NCI-H82 treated with DMSO at 0.1 percent for 48 hours (cell line): ENCODE measurements at regions not wholly inside any gene's neighbourhood (a gene's known extent, or its start where the extent isn't known, plus 50 kb on each side); places are given as distances from the start of the nearest gene placed in this dataset.

Experiments used
- DNase-seq: peaks from one replicate; lab custom pipeline; 2025; ENCODE audit not compliant: unreplicated experiment; lab: John Stamatoyannopoulos, UW

- no peak for DNase-seq
These were observed 211.7 kb upstream of the ZPLD1 start for GRCh38 chr3:102223132-102223531.

DNA sequence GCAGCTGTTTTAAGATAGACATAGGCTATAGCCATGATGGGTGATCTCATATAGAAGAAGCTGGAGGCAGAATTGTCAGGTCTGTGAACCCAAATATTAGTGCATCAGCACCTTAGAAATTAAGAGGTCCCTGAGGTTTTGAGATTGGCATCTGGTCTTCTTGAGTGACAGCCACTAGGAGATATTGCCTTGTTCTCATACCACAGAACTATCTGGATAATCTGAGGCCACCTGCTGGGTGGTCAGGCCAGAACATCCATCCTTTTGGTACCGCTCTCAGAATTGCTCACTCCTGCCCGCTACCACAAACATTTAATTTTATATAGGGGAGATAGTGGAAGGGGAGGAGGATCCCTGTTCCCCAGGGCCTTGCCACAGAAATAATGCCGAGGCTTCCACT is 210.6 kb upstream of the ZPLD1 start:
- no peak for DNase-seq

- DNase-seq: no peak
These were observed 209.8 kb upstream of the ZPLD1 start for GRCh38 chr3:102225005-102225404.

DNA sequence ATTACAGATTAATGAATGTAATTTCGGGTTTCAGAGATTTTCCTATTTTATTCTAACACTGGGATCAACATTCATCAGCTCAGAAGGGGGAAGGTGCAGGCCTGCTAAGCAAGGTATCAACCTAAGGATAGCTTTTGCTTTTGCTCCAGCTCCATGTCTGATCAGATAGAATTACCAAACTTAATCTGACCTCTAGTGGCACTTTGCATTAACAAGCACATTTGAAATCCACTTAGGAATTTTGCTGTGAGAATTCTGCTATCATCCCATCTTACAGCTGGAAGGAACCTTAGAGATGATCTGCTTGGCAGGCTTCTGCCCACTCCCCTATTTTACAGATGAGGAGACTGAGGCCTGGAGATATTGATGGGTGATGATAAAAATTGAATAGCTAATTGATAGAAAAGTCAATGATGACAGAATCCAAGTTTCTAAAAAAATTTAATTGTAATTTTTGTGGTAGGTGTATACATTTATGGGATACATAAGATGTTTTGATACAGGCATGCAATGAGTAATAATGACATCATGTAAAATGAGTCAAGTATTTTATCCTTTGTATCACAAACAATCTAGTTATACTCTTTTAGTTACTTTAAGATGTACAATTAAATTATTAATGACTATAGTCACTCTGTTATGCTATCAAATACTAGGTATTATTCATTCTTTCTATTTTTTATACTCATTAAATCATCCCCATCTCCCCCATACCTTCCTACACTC is 209.2 kb upstream of the ZPLD1 start:
- peak; percentile 83 for DNase-seq

DNA sequence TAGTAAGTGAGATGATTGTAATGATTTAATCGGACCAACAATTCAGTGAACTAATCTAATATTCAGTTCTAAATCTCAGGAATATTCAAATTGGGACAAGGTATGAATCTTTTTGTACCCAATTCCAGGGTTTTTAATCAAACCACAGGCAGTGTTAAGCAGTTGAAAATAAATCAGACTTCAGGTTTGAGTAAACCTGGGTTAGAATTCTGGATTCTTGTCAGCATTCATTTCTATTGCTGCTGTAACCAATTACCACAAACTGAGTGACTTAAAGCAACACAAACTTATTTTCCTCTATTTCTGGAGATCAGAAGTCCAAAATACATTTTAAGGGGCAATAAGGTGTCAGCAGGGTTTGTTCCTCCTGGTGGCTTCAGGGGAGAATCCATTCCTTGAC is 208.4 kb upstream of the ZPLD1 start:
- no peak for DNase-seq

- peak; percentile 90 for DNase-seq
These were observed 205.7 kb upstream of the ZPLD1 start for GRCh38 chr3:102229062-102229655.

GRCh38 chr3:102230057-102230456 is 204.8 kb upstream of the ZPLD1 start:
- DNase-seq: no peak

DNA sequence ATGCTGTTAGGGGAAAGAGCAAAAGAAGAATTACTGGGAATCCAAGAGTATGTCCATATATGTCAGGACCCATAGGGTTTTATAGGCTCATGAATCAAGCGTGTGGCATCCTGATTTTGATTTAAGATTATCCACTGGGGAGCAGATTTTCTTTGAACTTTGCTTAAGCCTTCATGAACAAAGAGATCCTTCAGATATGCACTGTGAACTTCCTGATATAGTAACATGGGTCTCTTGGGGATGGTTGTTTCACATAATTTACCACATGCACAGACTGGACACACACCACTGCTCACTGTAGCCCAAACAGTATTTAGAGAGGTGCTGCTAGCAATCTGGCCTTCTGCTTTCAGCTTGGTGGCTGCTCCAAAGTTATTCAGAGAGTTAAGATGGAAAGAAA is 200.9 kb upstream of the ZPLD1 start:
- DNase-seq: no peak

GRCh38 chr3:102235679-102236078 is 199.1 kb upstream of the ZPLD1 start:
- peak; percentile 51 for DNase-seq

DNA sequence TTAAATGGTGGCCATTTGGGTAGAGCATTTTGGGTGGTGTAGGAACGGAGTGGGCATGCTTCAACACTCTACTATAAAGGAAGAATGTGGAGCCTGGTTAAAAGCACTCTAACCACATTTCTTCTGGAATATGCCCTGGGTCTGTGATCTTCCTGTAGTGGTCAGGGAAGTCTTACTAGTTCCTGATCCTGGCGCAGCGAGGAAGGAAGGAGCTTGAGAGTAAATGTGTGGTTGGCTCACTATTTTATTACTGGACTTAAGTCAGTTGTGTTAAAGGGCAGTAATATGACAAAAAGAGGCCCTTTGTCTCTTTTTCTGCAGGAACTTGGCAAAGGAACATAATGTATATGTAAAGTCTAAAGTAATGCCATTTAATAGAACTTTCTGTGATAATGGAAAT is 197.6 kb upstream of the ZPLD1 start:
- DNase-seq: no peak

DNA sequence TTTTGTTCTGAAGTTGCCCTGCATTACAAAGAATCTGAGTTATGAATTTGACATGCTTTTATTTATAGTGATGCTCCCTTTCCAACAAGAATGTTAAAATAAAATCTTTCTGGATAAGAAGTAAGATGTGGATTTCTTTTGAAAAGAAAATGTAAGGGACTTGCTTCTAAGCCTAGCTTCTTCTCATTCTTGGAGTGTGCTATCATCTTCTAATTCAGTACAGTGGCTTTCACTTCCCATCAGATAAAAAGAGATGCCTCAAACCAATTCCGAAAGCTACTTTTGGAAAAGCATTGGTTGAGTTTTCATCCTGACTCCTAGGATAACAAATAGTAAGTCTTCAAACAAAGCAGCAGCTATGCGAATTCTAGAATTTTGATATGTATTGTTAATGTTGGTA is 197.0 kb upstream of the ZPLD1 start:
- DNase-seq: no peak

DNA sequence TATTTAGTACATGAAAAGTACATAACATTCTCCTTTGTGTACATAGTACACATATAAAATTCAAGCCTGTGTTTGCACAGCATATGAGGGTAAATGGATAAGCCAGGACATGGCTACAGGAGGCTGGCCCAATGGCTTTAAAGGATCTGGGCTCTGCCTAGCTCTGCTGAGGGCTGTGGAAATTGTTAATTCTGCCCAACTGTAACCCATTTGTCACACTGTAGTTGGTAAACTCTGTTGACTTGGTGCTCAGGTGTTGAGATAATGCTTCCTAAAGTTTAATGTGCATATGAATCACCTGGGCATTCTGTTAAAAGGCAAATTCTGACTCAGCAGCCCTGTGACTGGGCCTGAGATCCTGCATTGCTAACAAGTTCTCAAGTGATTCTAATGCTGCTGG is 196.5 kb upstream of the ZPLD1 start:
- DNase-seq: no peak

- no peak for DNase-seq
These were observed 194.1 kb upstream of the ZPLD1 start for GRCh38 chr3:102240720-102241119.

DNA sequence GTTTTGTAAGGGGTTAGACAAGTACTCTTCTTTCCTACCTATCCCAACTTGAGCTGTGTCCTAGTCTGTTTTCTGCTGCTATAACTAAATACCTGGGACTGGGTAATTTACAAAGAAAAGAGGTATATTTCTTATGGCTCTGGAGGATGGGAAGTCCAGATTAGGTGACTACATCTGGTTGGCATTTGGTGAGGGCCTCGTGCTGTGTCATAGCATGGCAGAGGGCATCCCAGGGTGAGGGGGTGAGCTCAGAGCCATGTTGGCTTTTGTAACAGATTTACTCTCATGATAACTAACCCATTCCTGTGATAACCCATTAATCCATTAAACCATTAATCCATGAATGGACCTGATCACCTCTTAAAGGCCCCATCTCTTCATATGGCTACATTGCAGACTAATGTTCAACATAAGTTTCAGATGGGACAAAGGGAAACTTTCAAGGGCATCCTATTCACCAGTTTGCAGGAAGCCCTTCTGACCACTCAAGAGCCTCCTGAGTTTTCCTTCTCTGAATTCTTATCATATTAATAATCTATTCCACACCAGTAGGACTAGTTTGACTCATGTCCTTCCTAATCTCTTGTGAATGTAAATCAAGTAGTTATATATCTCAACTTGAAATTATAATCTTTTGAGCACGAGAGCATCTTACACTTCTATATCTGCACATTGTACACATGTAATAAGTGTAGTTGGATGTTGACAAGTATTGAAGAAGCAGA is 185.7 kb upstream of the ZPLD1 start:
- DNase-seq: no peak

- DNase-seq: peak; percentile 47
These were observed 179.1 kb upstream of the ZPLD1 start for GRCh38 chr3:102255736-102256135.

DNA sequence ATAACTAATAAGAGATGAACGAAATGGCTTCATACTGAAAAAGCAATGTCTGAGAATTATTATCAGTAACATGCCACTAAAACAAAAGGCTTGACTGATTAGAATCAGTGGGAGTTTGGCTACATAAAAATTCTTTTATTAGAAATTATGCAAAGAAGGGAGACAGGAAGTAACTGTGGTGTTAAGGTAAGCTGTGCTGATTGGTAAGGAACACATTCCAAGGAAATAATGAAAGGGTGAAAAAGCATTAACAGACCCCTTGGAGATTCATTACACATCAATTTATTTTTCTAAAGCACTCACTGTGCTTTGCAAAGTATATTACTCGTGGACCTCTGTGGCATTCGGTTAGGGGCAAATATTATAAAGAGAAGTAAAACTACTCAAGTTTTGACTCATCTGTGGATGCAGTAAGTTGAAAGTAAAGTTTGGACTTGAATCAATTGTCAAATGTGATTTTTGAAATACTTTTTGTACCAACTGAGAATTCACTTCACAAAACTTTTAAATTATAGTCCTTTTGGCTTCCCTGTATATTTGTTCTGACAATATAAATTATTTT is 176.1 kb upstream of the ZPLD1 start:
- no peak for DNase-seq

DNA sequence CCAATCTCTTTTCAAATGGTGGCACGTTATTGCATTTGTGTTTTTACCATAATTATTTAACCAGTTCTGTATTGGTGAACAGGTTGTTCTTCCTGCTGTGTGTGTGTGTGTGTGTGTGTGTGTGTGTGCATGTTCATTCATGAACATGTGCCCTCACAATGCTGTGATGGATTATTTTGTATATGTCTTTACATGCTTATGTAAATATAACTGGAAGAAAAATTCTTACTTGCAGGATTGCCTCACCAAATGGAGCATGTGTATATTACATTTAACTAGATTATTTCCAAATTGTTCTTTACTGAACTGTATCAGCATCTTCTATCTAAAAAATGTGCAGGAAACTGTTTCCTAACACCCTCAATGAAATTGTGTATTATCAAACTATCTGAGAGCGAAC is 175.2 kb upstream of the ZPLD1 start:
- no peak for DNase-seq

DNA sequence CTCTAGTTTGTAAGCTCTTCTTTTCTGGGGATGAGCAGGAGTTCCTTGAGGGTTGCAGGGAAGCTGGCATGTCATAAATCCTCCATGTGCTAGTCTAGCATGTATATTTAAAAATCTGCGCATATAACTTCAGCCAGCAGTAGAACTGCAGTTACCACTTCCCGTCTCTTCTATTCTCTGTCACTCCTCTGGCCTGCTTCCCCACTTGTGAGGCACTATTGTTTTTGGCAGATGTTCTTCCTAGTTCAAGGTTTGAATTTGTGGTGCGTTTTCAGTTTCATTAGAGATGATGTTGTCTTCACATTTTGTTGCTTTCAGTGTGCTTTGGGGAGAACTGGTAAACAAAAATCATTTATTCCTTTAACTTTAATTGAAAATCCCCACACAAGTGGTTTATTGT is 169.1 kb upstream of the ZPLD1 start:
- no peak for DNase-seq

DNA sequence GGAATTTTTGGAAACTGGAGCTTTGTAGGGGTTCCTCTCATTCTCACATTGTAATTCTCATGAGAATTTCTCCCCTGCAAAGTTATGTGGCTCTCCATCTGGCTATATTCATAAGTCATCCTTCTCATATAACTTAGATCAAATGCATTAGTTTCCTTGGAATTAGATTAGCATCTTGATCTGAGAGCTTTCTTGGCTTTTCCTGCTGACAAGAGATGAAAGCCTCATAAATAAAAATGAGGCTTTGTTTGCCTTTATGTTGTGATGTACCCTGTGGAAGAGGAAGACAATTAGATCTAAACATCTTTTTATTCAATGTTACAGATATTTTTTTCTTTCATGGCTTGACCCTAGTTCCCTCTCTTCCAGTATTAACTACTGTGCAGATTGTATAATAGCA is 165.4 kb upstream of the ZPLD1 start:
- DNase-seq: no peak

DNA sequence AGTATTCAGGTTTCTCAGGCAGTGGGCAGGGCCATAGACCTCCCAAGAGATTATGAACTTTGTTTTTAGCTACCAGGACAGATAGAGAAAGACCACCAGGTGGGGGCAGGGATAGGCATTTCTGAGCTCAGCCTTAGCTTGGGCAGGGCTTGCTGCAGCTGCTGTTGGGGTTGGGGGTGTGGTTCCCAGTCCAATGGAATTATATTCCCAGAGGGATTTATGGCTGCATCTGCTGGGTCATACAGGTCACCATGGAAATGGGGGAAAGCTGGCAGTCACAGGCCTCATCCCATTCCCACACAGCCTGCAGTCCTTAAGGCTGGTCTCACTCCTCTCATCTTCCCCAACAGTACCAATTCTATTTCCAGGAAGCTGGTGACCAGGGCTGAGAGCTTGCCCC is 144.6 kb upstream of the ZPLD1 start:
- DNase-seq: no peak

GRCh38 chr3:102295756-102296155 is 139.1 kb upstream of the ZPLD1 start:
- DNase-seq: no peak

DNA sequence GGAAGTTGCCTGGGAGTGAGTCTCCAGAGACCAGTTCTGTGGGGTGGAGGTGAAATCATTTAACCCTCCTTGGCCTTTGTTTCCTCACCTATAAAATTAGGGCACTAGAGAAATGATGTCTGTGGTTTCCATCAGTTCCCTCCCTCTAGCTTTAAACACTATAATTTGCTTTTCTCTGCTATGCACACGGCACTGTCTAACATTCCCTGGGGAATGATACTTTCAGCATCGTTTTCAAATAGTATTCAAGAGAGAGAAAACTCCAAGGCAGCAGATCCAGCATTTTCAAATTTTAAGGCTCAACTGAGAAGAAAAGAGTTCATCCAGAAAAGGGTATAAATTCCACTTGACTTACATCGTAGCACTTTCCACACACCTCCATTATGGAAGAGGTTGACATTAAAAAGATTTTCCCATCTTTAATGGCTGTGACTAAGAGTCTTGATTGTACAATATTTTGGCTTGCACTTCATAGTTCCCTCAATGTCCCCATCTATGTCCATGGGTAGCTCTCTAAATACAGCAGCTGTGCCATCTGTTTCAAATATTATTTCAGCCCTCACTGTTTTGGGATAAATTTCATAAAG is 137.7 kb upstream of the ZPLD1 start:
- no peak for DNase-seq
